Lower leg skin (tissue), 3 donors: ENCODE measurements at regions not wholly inside any gene's neighbourhood (a gene's known extent, or its start where the extent isn't known, plus 50 kb on each side); places are given as distances from the start of the nearest gene placed in this dataset.
"Not testable (repeated sequence)": the region's sequence is repeated elsewhere in the genome, so short reads cannot be mapped to it uniquely, and the experiment has no call there.

Source experiments
- POLR2A ChIP-seq, 2 donors: fragments of 450-650 bp; IDR thresholded peaks; one replicate each; pipeline ENCODE4 v1.6.1; 2016 to 2017; ENCODE audit warnings: antibody characterized with exemption in 2 of 2, mild to moderate bottlenecking in 1 of 2, moderate library complexity in 1 of 2
- TF ChIP-seq, protein P1 (sequence below), 3 donors: fragments of 450-650 bp; IDR thresholded peaks; one replicate each; pipeline ENCODE4 v1.5.1; 2016; ENCODE audit warnings: antibody characterized with exemption in 3 of 3, mild to moderate bottlenecking in 3 of 3, moderate library complexity in 2 of 3

DNA sequence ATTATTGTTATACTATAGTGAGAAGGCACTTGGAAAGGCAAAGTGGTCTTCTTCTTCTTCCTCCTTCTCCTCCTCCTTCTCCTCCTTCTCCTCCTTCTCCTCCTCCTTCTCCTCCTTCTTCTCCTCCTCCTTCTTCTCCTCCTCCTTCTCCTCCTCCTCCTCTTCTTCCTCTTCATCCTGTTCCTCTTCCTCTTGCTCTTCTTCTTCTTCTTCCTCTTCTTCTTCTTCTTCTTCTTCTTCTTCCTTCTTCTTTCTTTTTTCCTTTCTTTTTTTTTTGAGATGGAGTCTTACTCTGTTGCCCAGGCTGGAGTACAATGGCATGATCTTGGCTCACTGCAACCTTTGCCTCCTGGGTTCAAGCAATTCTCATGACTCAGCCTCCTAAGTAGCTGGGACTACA is 225.4 kb downstream of the TTC6 start:
- TF ChIP-seq, protein P1, sequence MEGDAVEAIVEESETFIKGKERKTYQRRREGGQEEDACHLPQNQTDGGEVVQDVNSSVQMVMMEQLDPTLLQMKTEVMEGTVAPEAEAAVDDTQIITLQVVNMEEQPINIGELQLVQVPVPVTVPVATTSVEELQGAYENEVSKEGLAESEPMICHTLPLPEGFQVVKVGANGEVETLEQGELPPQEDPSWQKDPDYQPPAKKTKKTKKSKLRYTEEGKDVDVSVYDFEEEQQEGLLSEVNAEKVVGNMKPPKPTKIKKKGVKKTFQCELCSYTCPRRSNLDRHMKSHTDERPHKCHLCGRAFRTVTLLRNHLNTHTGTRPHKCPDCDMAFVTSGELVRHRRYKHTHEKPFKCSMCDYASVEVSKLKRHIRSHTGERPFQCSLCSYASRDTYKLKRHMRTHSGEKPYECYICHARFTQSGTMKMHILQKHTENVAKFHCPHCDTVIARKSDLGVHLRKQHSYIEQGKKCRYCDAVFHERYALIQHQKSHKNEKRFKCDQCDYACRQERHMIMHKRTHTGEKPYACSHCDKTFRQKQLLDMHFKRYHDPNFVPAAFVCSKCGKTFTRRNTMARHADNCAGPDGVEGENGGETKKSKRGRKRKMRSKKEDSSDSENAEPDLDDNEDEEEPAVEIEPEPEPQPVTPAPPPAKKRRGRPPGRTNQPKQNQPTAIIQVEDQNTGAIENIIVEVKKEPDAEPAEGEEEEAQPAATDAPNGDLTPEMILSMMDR (IDR thresholded peaks at IDR 0.05), result not testable (repeated sequence)
- not testable (repeated sequence) for TF ChIP-seq POLR2A (IDR thresholded peaks at IDR 0.05)
